Right ventricle myocardium inferior (tissue), 1 donor: ENCODE measurements at regions not wholly inside any gene's neighbourhood (a gene's known extent, or its start where the extent isn't known, plus 50 kb on each side); places are given as distances from the start of the nearest gene placed in this dataset.
"Not testable (repeated sequence)": the region's sequence is repeated elsewhere in the genome, so short reads cannot be mapped to it uniquely, and the experiment has no call there.

Experiments
- ATAC-seq: fragments of 200-7000 bp; cut with Tn5 transposase; one replicate; pipeline ENCODE4 v1.9.1; 2020; ENCODE audit warnings: mild to moderate bottlenecking, moderate library complexity
- DNase-seq: peaks from one replicate; pipeline ENCODE4 v3.0.0; 2021; ENCODE audit errors: missing footprints
- intact Hi-C: fragments of 100-400 bp; cut with DNase I; formaldehyde crosslinking; loops from one replicate; pipeline ENCODE4 v1.11.0; 2022
- donor health status: DM: no; HTN: yes; CAD: no; lungs with severe emphysema.

DNA sequence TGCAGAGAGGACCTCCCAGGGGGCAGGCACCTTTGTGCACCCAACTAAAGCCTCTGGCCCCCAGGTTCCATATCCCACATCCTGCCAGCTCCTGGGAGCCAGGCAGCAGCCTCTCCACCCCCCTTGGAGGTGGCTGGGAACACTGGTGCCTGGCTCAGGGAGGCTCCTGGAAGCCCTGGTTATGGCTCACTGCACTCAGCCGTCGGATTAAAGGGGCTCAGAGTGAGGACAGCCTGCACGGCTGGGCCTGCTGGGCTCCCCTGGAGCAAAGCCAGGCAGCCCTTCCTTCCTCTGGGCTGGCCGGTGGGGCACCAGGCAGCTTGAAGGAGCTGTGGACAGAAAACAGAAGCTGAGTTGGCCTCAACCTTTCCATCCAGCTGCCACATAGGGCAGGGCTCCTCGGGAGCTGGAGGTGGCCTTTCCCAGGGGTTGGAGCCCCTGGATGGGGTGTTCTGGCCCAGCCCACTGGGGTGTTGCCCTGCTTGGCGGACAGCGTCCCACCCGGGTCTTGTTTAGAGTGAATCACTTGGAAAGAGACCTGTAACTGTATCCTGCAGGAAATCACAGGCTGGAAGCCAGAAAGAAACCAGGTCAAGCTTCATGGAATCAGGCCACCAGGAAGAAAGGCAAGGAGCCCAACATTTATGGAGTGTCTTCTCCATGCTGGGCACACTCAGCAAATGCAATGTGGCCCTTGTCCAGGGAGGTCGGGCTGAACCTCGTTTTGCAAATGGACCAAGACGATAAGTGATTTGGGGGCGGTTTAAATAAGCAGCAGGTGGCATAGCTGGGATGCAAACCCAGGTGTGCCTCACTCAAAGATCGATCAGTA lies 253.3 kb downstream of the SOX9 start:
- ATAC-seq (peak; percentile 65), DNase-seq (no peak)
- intact Hi-C loops, result no loop called here

DNA sequence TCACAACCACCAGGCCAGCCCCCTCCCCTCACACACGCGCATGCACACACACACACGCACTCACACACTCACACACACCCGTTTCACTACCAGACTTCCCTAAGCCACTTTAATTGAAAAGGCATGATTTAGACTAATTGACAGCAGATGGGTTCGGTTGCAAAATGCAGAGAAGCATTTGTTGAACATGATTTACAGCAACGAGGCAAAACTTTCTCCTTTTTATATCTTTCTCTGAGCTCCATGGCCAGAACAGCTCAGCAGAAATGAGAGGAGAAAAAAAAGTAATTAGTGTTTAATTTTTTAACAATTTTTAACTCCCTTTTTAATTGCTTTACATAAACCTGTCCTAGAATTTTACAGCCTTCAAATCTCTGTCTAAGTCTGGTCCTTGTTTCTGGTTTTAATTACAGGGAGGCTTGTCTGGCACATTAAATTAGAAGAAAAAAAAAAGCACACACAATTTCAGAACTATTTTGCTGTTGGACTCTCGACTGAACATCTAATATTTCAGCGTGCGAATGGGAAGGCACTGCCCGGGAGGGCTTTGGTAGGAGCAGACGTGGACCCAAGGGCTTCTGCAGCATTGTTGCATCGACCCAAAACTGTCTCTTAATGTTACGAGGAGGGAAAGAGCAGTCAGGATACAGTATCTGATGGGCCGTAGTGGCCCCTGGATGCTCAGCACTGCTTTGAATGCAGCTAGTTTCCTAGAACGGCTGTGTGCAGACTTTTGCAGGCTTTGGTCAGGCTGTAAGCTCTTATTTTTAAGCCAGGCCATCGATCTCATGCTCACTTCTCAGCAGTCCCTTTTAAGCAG lies 255.9 kb downstream of the SOX9 start:
- ATAC-seq (no peak), DNase-seq (no peak)
- intact Hi-C loops, result no loop called here

GRCh38 chr17:72378414-72379390 lies 257.9 kb downstream of the SOX9 start:
- intact Hi-C loops, result no loop called here
- DNase-seq (no peak), ATAC-seq (no peak)

GRCh38 chr17:72379516-72379915 lies 258.7 kb downstream of the SOX9 start:
- intact Hi-C loops, result no loop called here
- ATAC-seq (no peak), DNase-seq (no peak)

DNA sequence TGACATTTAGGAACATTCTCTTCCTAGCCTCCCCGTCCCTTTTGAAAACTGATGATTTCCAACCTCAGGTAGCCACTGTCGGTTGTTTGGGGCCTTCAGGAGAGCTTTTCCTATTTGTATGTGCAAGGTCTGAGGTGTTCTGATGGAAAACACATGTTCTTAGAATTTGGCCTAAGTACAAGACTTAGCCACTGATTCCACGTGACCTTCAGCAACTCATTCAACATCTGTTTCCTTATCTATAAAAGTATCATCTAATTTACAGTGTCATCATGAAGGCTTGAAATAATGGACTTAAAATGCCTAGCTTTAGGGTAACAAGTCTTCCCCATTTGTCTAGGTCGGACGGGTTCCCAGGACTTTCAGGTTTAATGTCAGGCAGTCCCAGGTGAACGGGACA lies 259.3 kb downstream of the SOX9 start:
- ATAC-seq (no peak), DNase-seq (no peak)
- intact Hi-C loops, result no loop called here

- no peak for ATAC-seq
- no peak for DNase-seq
- intact Hi-C loops, result no loop called here
Observed at GRCh38 chr17:72380737-72381136, 259.9 kb downstream of the SOX9 start.

GRCh38 chr17:72381597-72382397 lies 261.0 kb downstream of the SOX9 start:
- no peak for DNase-seq
- intact Hi-C loops, result no loop called here
- ATAC-seq, result no peak

- DNase-seq (peak; percentile 78), ATAC-seq (peak; percentile 89)
- intact Hi-C loops, result no loop called here
Observed at GRCh38 chr17:72382971-72383722, 262.3 kb downstream of the SOX9 start.

GRCh38 chr17:72385475-72385874 lies 264.7 kb downstream of the SOX9 start:
- DNase-seq (no peak), ATAC-seq (no peak)
- intact Hi-C loops, result no loop called here

- intact Hi-C loops, ATAC-seq, DNase-seq: not testable (repeated sequence)
Observed at GRCh38 chr17:72386173-72386572, 265.4 kb downstream of the SOX9 start.

DNA sequence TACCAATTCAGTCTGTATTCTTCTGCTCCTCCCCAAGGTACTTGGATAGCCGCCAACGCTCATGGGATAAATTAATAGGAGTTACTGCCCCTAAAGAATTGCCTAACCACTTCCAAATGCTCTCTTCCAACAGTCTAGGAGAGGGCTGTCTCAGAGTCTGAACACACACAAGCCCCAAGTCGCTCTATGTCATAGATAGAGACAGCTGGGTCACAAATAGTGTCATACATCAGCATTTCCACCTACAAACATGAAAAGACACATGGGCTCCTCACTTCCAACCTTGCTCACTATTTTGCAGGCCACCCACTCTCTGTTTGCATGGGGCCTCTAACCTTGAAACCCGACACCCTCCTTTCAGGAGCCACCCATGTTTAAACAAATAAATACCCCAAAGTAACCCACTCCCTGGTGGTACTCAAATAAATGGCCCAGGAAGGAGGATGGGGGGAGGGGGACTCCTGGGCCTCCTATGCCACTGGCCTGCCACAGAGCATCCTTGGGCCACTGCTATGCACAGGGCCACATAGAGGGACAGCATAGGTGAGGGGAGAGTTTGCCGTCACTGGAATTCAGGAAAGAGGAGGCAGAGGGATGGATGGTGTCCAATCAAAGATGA lies 265.9 kb downstream of the SOX9 start:
- intact Hi-C loops, result no loop called here

DNA sequence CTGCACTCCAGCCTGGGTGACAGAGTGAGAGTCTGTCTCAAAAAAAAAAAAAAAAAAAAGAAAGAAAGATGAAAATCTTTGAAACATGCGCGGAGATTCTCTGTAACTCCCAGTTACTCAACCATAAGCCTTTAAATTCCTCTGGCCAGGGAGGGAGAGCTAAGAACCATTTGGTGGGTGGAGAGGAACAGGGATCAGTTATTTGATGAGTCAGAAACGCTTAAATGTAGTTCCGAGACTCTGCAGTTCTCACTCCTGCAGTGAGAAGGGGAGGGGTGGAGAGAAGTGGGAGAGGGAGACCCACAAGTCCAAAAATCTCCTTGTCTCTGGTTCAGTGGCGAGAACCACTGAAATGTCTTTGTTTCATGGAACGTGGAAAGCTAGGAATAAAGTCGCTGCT lies 266.7 kb downstream of the SOX9 start:
- intact Hi-C loops, result no loop called here
- no peak for ATAC-seq
- DNase-seq, result no peak

More for the DNA sequence above, 265.9 kb downstream of the SOX9 start:
- ATAC-seq (no peak), DNase-seq (no peak)

DNA sequence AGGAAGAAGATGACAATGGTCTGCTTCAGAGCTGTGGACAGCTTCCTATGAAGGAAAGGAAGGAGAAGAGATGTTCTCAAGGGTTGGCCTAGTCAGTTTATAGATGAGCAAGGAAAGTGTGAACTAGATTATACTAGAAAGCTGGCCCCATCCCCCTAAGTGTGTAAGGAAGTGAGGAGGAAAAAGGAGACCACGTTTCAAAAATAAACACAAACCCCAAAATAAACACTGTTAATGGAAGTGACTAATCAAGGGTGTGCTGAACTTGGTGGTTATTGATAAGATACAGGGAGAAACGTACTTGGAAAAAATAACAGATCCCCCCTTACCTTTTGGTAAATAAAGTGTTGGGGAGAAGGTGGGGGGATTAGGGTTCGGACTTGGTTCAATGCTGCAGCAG lies 267.1 kb downstream of the SOX9 start:
- intact Hi-C loops, result no loop called here
- no peak for DNase-seq
- ATAC-seq, result no peak

GRCh38 chr17:72388765-72389473 lies 268.1 kb downstream of the SOX9 start:
- ATAC-seq, result no peak
- no peak for DNase-seq
- intact Hi-C loops, result no loop called here

GRCh38 chr17:72390675-72391508 lies 270.1 kb downstream of the SOX9 start:
- intact Hi-C loops, result no loop called here
- ATAC-seq, result no peak
- no peak for DNase-seq
